ENCODE measurements at regions not wholly inside any gene's neighbourhood (a gene's known extent, or its start where the extent isn't known, plus 50 kb on each side); places are given as distances from the start of the nearest gene placed in this dataset.
"Not testable (repeated sequence)": the region's sequence is repeated elsewhere in the genome, so short reads cannot be mapped to it uniquely, and the experiment has no call there.

DNA sequence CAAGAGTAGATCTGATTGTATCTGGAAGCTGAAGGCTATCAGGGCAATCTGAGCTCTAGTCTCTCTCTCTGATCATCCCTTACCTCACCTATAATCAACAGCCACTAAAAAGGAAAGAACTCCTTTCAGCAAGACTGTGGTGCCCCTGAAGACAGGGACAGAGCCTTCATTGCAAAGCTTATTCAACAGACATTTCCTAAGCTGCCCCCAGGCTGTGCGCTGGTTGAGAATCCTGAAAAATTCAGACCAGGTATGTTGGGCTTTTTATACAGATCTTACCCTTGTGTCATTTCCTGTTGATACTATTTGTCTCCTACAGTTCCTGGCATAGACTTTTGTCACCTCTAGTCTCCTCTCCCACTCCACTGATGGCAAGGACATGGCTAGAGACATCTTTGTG is 63.3 kb upstream of the PLA2G4A start:
- H3K4me3 Mint-ChIP-seq = no peak overlapping the region
- CTCF ChIA-PET = no interaction called here
- H3K27ac Mint-ChIP-seq = no peak overlapping the region
- DNase-seq = no peak
- TF ChIP-seq, protein P1, sequence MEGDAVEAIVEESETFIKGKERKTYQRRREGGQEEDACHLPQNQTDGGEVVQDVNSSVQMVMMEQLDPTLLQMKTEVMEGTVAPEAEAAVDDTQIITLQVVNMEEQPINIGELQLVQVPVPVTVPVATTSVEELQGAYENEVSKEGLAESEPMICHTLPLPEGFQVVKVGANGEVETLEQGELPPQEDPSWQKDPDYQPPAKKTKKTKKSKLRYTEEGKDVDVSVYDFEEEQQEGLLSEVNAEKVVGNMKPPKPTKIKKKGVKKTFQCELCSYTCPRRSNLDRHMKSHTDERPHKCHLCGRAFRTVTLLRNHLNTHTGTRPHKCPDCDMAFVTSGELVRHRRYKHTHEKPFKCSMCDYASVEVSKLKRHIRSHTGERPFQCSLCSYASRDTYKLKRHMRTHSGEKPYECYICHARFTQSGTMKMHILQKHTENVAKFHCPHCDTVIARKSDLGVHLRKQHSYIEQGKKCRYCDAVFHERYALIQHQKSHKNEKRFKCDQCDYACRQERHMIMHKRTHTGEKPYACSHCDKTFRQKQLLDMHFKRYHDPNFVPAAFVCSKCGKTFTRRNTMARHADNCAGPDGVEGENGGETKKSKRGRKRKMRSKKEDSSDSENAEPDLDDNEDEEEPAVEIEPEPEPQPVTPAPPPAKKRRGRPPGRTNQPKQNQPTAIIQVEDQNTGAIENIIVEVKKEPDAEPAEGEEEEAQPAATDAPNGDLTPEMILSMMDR (IDR thresholded peaks at IDR 0.05) = no peak
- H3K27me3 Mint-ChIP-seq = no peaks in the 10 kb centered on the region
- no peaks in the 10 kb centered on the region for H3K9me3 Mint-ChIP-seq
- intact Hi-C loops (cut with micrococcal nuclease) = no loop called here
- POLR2A ChIA-PET = no interaction called here
- no peak for ATAC-seq (ENCODE audit: low read depth)
- no peaks in the 10 kb centered on the region for H3K4me1 Mint-ChIP-seq
- H3K36me3 Mint-ChIP-seq (ENCODE audit: low read depth) = no peaks in the 10 kb centered on the region

DNA sequence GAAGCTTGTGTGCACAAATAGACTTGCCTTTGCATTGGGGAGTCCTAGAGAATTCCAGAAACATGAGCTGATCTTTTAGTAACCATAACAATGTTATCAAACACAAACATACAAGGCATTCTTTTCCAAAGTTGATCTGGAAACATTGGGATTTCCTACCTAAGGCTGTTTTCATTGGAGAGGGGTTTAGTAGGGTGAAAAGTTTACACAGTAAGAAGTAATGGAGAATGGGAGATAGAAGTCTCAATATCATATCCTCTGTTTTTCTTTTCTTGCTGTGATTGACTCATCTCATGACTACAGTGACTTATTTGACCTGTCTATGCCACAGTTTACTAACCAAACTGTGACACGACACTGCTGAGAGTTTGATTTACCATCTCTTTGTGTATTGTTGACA is 65.6 kb upstream of the PLA2G4A start:
- intact Hi-C loops (cut with micrococcal nuclease) = no loop called here
- Mint-ChIP-seq H3K9me3 (no peaks in the 10 kb centered on the region), H3K27me3 (no peaks in the 10 kb centered on the region), H3K36me3 (ENCODE audit: low read depth) (no peaks in the 10 kb centered on the region), H3K27ac (no peak overlapping the region), H3K4me3 (no peak overlapping the region), H3K4me1 (no peaks in the 10 kb centered on the region)
- no peak for DNase-seq
- POLR2A ChIA-PET = no interaction called here
- CTCF ChIA-PET = no interaction called here
- TF ChIP-seq, protein P1 (IDR thresholded peaks at IDR 0.05) = no peak
- ATAC-seq (ENCODE audit: low read depth) = no peak

DNA sequence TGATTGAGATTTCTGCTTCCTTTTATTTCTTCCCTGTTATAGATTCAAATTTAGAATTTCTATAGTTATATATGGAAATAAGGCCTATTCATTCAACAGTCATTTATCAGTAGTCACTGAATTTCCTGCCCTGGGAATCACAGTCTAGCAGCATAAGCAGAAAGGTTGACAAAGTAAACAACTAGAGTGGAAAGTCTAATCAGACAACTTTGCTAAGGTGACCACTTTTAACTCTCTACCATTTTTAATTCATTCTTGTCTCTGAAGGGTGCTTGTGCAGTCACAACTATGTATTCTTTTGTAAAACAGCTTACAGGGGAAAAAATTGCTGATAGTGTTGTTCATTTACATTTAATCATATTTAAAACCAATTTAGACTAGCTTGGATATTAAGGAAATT is 66.1 kb upstream of the PLA2G4A start:
- DNase-seq (no peak), ATAC-seq (ENCODE audit: low read depth) (no peak)
- Mint-ChIP-seq H3K36me3 (ENCODE audit: low read depth) (no peaks in the 10 kb centered on the region), H3K9me3 (no peaks in the 10 kb centered on the region), H3K4me3 (no peak overlapping the region), H3K27ac (no peak overlapping the region), H3K4me1 (no peaks in the 10 kb centered on the region), H3K27me3 (no peaks in the 10 kb centered on the region)
- intact Hi-C loops (cut with micrococcal nuclease) = no loop called here
- CTCF ChIA-PET = no interaction called here
- POLR2A ChIA-PET = no interaction called here
- TF ChIP-seq, protein P1 (IDR thresholded peaks at IDR 0.05) = no peak

- H3K27me3 Mint-ChIP-seq = no peaks in the 10 kb centered on the region
- ChIA-PET POLR2A (no interaction called here), CTCF (interaction anchor here (0.6 kb wide), 1 partner anchor 282 kb away, joined by 3 read pairs; no protein-coding TSS in a partner anchor)
- ATAC-seq (ENCODE audit: low read depth) (no peak), DNase-seq (no peak)
- H3K27ac Mint-ChIP-seq = no peak overlapping the region
- H3K9me3 Mint-ChIP-seq = no peaks in the 10 kb centered on the region
- TF ChIP-seq, protein P1 (IDR thresholded peaks at IDR 0.05) = no peak
- no peak overlapping the region for H3K4me3 Mint-ChIP-seq
- H3K4me1 Mint-ChIP-seq = no peaks in the 10 kb centered on the region
- H3K36me3 Mint-ChIP-seq (ENCODE audit: low read depth) = no peaks in the 10 kb centered on the region
- intact Hi-C loops (cut with micrococcal nuclease) = no loop called here
These were observed 67.4 kb upstream of the PLA2G4A start for GRCh38 chr1:186761358-186761757.

DNA sequence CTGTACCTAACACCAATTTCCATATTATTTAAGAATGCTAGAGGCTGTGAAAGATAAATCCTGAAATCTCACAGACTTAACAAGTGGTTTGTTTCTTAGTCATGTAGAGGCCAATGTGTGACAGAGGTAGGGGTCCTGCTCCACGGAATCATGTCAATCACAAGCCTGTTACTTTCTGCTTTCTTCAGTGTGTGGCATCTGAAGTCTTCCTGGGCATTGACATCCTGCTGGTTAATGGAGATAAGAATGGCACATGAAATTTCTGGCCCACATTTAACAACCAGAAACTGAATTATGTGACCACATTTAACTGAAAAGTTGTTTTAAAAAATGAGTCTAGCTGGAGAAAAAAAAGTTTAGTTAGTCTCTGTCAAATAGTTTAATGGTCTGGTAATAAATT is 68.3 kb upstream of the PLA2G4A start:
- no peaks in the 10 kb centered on the region for H3K4me1 Mint-ChIP-seq
- intact Hi-C loops (cut with micrococcal nuclease) = no loop called here
- no peaks in the 10 kb centered on the region for H3K36me3 Mint-ChIP-seq (ENCODE audit: low read depth)
- no peak overlapping the region for H3K27ac Mint-ChIP-seq
- ChIA-PET CTCF (no interaction called here), POLR2A (no interaction called here)
- H3K9me3 Mint-ChIP-seq = no peaks in the 10 kb centered on the region
- no peak overlapping the region for H3K4me3 Mint-ChIP-seq
- DNase-seq (no peak), ATAC-seq (ENCODE audit: low read depth) (no peak)
- TF ChIP-seq, protein P1 (IDR thresholded peaks at IDR 0.05) = no peak
- no peaks in the 10 kb centered on the region for H3K27me3 Mint-ChIP-seq

DNA sequence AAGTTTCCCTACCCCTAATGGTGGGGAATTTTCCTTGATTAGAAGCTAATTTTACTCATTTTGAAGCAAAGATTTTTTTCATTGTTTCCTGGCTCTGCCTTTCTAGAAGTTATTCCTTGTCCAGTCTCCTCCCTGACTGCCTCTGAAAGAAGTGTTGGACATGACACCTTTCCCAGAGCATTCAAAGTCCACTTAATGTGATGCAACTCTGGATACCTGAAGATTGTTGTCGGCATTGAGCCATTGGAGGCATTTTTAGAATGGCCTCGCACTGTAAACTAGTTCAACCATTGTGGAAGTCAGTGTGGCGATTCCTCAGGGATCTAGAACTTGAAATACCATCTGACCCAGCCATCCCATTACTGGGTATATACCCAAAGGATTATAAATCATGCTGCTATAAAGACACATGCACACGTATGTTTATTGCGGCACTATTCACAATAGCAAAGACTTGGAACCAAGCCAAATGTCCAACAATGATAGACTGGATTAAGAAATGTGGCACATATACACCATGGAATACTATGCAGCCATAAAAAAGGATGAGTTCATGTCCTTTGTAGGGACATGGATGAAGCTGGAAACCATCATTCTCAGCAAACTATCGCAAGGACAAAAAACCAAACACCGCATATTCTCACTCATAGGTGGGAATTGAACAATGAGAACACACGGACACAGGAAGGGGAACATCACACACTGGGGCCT is 69.7 kb upstream of the PLA2G4A start:
- H3K36me3 Mint-ChIP-seq (ENCODE audit: low read depth); H3K27me3 Mint-ChIP-seq; intact Hi-C loops (cut with micrococcal nuclease); H3K27ac Mint-ChIP-seq; H3K4me3 Mint-ChIP-seq; ATAC-seq (ENCODE audit: low read depth); POLR2A ChIA-PET; DNase-seq; H3K4me1 Mint-ChIP-seq; H3K9me3 Mint-ChIP-seq; CTCF ChIA-PET: not testable (repeated sequence)
